Activated naive CD8-positive, alpha-beta T cell treated with anti-CD3 and anti-CD28 coated beads for 36 hours (primary cell): ENCODE measurements at regions not wholly inside any gene's neighbourhood (a gene's known extent, or its start where the extent isn't known, plus 50 kb on each side); places are given as distances from the start of the nearest gene placed in this dataset.

Experiments
- DNase-seq: peaks from one replicate; pipeline ENCODE4 v3.0.0; 2021
- H3K27ac Mint-ChIP-seq: one replicate; pipeline ENCODE4 v1.8.0; 2022; ENCODE audit warnings: mild to moderate bottlenecking, moderate library complexity, mixed read lengths
- H3K27me3 Mint-ChIP-seq: one replicate; pipeline ENCODE4 v1.8.0; 2022; ENCODE audit warnings: mild to moderate bottlenecking, mixed read lengths
- H3K36me3 Mint-ChIP-seq: one replicate; pipeline ENCODE4 v1.8.0; 2021; ENCODE audit warnings: mild to moderate bottlenecking, mixed read lengths
- H3K4me1 Mint-ChIP-seq: one replicate; pipeline ENCODE4 v1.8.0; 2021; ENCODE audit warnings: mixed read lengths
- H3K4me3 Mint-ChIP-seq: one replicate; pipeline ENCODE4 v1.8.0; 2022; ENCODE audit warnings: mild to moderate bottlenecking, moderate library complexity, mixed read lengths
- H3K9me3 Mint-ChIP-seq: one replicate; pipeline ENCODE4 v1.8.0; 2022; ENCODE audit warnings: mixed read lengths

DNA sequence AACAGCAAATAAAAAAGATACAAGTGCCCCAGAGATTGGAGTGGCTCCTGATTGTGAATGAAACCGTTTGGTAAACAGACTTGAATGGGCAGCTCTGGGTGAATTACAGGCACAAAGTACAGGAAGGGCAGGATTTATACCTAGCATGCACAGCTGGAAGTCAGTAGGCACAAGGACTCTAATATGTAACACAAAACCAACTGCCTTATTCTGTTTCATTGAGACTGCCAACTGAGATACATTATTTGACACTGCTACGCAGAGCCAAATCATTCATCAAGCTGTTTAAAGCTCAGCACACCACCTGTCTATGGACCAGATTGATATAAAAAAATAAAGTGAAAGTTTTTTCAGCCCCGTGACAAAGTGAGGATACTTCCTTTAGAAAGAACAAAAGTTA is 541.2 kb downstream of the NUP35 start:
- Mint-ChIP-seq H3K4me3 (no peak overlapping the region), H3K36me3 (no peaks in the 10 kb centered on the region), H3K27me3 (no peaks in the 10 kb centered on the region)

DNA sequence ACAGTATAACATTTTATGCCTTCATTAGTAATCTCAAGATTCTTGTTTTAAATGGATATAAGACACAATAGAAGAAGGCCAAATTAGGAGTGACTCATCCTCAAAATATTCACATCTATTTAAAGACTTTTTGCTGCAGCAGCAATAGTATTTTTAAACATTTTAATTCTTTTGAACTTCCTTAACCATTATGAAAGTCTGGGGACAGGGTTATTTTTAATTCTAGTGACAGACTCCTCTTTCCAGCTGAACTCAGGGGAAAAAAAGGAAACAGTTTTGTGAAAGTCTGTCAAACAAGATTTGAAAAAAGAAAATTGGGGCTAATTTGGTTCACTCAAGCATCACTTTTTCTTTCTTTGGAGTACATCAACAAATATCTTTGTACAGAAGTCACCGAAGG is 541.8 kb downstream of the NUP35 start:
- Mint-ChIP-seq H3K4me1 (no peaks in the 10 kb centered on the region), H3K36me3 (no peaks in the 10 kb centered on the region), H3K9me3 (peaks cover 3% of the 10 kb centered on the region), H3K27me3 (no peaks in the 10 kb centered on the region), H3K4me3 (no peak overlapping the region), H3K27ac (no peak overlapping the region)
- no peak for DNase-seq

More for the DNA sequence above, 541.2 kb downstream of the NUP35 start:
- Mint-ChIP-seq H3K9me3 (peaks cover 3% of the 10 kb centered on the region), H3K27ac (no peak overlapping the region), H3K4me1 (no peaks in the 10 kb centered on the region)
- DNase-seq: no peak

GRCh38 chr2:183671233-183671632 is 547.0 kb downstream of the NUP35 start:
- H3K36me3 Mint-ChIP-seq: no peaks in the 10 kb centered on the region
- H3K4me3 Mint-ChIP-seq: no peak overlapping the region
- no peaks in the 10 kb centered on the region for H3K27me3 Mint-ChIP-seq
- H3K27ac Mint-ChIP-seq: no peak overlapping the region
- no peak for DNase-seq
- H3K9me3 Mint-ChIP-seq: no peaks in the 10 kb centered on the region
- H3K4me1 Mint-ChIP-seq: no peaks in the 10 kb centered on the region

GRCh38 chr2:183678908-183679307 is 554.7 kb downstream of the NUP35 start:
- H3K9me3 Mint-ChIP-seq: peaks cover 3% of the 10 kb centered on the region

DNA sequence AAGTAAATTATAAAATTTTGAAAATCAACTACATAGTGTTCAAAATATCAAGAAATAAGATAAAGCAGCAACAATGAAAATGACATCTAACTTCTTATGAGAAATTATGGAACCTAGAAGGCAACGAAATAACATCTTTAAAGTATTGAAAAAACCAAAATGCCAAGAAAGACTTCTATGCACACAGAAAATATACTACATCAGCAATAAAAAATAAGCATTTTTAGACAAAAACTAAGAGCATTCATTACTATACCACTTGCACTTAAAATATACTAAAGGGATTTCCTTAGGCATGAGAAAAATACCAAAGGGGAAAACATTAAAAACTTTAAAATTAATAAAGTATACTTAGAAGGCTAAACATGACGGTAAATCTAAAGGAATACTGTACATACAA is 556.3 kb downstream of the NUP35 start:
- Mint-ChIP-seq H3K4me3 (no peak overlapping the region), H3K4me1 (no peaks in the 10 kb centered on the region)
- DNase-seq: no peak

More at GRCh38 chr2:183678908-183679307, 554.7 kb downstream of the NUP35 start:
- no peak overlapping the region for H3K4me3 Mint-ChIP-seq
- no peak overlapping the region for H3K27ac Mint-ChIP-seq
- no peaks in the 10 kb centered on the region for H3K27me3 Mint-ChIP-seq
- DNase-seq: no peak
- H3K36me3 Mint-ChIP-seq: no peaks in the 10 kb centered on the region
- no peaks in the 10 kb centered on the region for H3K4me1 Mint-ChIP-seq

GRCh38 chr2:183684686-183685085 is 560.4 kb downstream of the NUP35 start:
- Mint-ChIP-seq H3K36me3 (no peaks in the 10 kb centered on the region), H3K9me3 (peaks cover 13% of the 10 kb centered on the region), H3K27ac (no peak overlapping the region), H3K4me3 (no peak overlapping the region), H3K4me1 (no peaks in the 10 kb centered on the region), H3K27me3 (no peaks in the 10 kb centered on the region)
- DNase-seq: no peak

More for the DNA sequence above, 556.3 kb downstream of the NUP35 start:
- H3K9me3 Mint-ChIP-seq: peaks cover 7% of the 10 kb centered on the region
- H3K27me3 Mint-ChIP-seq: no peaks in the 10 kb centered on the region
- H3K27ac Mint-ChIP-seq: no peak overlapping the region
- H3K36me3 Mint-ChIP-seq: no peaks in the 10 kb centered on the region

- DNase-seq: no peak
- H3K27ac Mint-ChIP-seq: no peak overlapping the region
- H3K36me3 Mint-ChIP-seq: no peaks in the 10 kb centered on the region
- peaks cover 12% of the 10 kb centered on the region for H3K9me3 Mint-ChIP-seq
- no peaks in the 10 kb centered on the region for H3K4me1 Mint-ChIP-seq
- H3K4me3 Mint-ChIP-seq: no peak overlapping the region
- no peaks in the 10 kb centered on the region for H3K27me3 Mint-ChIP-seq
Observed at GRCh38 chr2:183696028-183696427, 571.8 kb downstream of the NUP35 start.

DNA sequence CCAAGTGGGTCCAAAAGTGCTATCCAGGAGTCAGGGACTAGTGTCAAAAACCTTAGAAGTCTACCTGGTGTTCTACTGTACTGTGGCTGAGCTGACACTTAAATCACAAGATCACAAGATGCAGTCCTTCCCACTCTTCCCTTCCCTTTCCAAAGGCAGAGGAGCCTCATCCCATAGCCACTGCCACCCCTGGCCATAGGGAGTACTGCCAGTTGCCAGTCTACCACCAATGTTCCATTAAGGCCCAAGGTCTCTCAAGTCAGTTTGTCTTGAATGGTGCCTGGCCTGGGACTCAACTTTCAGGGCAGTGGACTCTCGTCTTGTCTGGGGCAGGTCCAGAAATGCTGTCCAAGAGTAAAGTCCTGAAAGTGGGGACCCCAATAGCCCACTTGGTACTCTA is 585.6 kb downstream of the NUP35 start:
- Mint-ChIP-seq H3K27ac (no peak overlapping the region), H3K9me3 (peaks cover 2% of the 10 kb centered on the region), H3K4me3 (no peak overlapping the region), H3K27me3 (no peaks in the 10 kb centered on the region), H3K4me1 (no peaks in the 10 kb centered on the region), H3K36me3 (no peaks in the 10 kb centered on the region)
- no peak for DNase-seq

- no peak overlapping the region for H3K27ac Mint-ChIP-seq
Observed at GRCh38 chr2:183718246-183718645, 594.0 kb downstream of the NUP35 start.

DNA sequence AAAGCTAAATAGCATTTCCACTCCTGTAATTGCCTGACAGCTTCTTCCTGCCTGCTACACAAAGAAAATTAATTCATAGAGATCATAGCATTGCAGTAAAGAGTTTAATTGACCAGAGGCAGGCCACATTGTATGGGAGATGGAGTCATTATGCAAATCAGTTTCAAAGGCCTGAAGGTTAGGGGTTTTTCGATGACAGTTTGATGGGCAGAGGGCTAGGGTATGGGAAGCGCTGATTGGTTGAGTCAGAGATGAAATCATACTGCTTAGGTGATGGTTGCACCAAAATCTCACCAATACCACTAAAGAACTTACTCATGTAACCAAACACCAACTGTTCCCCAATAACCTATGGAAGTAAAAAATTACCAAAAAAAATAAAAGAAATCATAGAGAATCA is 599.0 kb downstream of the NUP35 start:
- Mint-ChIP-seq H3K4me3 (no peak overlapping the region), H3K36me3 (no peaks in the 10 kb centered on the region), H3K27me3 (no peaks in the 10 kb centered on the region), H3K27ac (no peak overlapping the region), H3K9me3 (no peaks in the 10 kb centered on the region), H3K4me1 (no peaks in the 10 kb centered on the region)
- no peak for DNase-seq

More at GRCh38 chr2:183718246-183718645, 594.0 kb downstream of the NUP35 start:
- Mint-ChIP-seq H3K36me3 (no peaks in the 10 kb centered on the region), H3K9me3 (no peaks in the 10 kb centered on the region), H3K27me3 (no peaks in the 10 kb centered on the region), H3K4me1 (no peaks in the 10 kb centered on the region), H3K4me3 (no peak overlapping the region)
- no peak for DNase-seq

- Mint-ChIP-seq H3K27ac (no peak overlapping the region), H3K9me3 (peaks cover 2% of the 10 kb centered on the region), H3K27me3 (no peaks in the 10 kb centered on the region), H3K36me3 (no peaks in the 10 kb centered on the region), H3K4me3 (no peak overlapping the region), H3K4me1 (no peaks in the 10 kb centered on the region)
- no peak for DNase-seq
Observed at GRCh38 chr2:183729380-183729779, 605.1 kb downstream of the NUP35 start.

DNA sequence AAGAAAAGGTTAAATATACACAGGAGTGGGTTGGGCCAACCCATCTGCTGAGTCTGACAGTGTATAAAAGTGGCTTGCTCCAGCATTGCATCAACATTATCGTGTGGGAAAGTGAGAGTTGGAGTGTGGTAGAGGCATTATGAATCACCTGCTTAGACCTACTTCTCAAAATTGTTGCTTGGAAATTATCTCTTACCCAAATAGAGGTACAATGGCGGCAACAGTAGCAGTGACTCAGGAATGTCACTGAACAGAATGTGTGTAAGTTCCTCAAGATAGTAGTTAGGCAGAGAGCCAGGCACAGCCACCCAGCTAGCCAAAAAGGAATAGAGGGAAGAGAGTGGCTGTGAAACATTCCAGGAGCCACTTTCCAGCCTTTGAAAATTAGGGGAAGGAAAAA is 616.0 kb downstream of the NUP35 start:
- Mint-ChIP-seq H3K36me3 (no peaks in the 10 kb centered on the region), H3K27ac (no peak overlapping the region), H3K4me1 (no peaks in the 10 kb centered on the region), H3K4me3 (no peak overlapping the region), H3K9me3 (peaks cover 6% of the 10 kb centered on the region), H3K27me3 (no peaks in the 10 kb centered on the region)
- no peak for DNase-seq

DNA sequence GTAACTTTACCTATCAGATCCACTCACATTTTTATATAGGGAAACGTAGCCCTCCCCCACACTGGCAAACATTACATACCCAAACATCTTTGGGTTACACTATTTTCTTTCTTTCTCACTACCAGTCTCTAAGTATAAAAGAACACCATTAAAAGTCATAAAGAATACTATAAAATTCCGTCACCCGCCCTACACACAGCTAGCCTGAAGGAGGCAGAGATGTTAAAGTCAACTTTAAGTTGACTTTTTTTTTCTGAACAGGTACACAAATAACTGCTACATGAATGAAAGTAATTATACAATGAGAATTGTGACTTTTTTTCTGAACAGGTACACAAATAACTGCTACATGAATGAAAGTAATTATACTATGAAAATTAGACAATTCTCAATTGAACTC is 628.3 kb downstream of the NUP35 start:
- DNase-seq: no peak
- H3K9me3 Mint-ChIP-seq: peaks cover 1% of the 10 kb centered on the region
- H3K27ac Mint-ChIP-seq: no peak overlapping the region
- no peaks in the 10 kb centered on the region for H3K27me3 Mint-ChIP-seq
- no peak overlapping the region for H3K4me3 Mint-ChIP-seq
- no peaks in the 10 kb centered on the region for H3K4me1 Mint-ChIP-seq
- H3K36me3 Mint-ChIP-seq: no peaks in the 10 kb centered on the region

GRCh38 chr2:183759033-183759432 is 634.8 kb downstream of the NUP35 start:
- no peak for DNase-seq
- H3K4me3 Mint-ChIP-seq: no peak overlapping the region
- H3K9me3 Mint-ChIP-seq: peaks cover 2% of the 10 kb centered on the region
- H3K36me3 Mint-ChIP-seq: no peaks in the 10 kb centered on the region
- no peak overlapping the region for H3K27ac Mint-ChIP-seq
- no peaks in the 10 kb centered on the region for H3K27me3 Mint-ChIP-seq
- no peaks in the 10 kb centered on the region for H3K4me1 Mint-ChIP-seq

GRCh38 chr2:183773775-183774174 is 649.5 kb downstream of the NUP35 start:
- Mint-ChIP-seq H3K4me1 (no peaks in the 10 kb centered on the region), H3K27me3 (no peaks in the 10 kb centered on the region), H3K36me3 (no peaks in the 10 kb centered on the region), H3K27ac (no peak overlapping the region), H3K4me3 (no peak overlapping the region), H3K9me3 (peaks cover 17% of the 10 kb centered on the region)
- no peak for DNase-seq

- Mint-ChIP-seq H3K4me3 (no peak overlapping the region), H3K4me1 (no peaks in the 10 kb centered on the region), H3K36me3 (no peaks in the 10 kb centered on the region), H3K27ac (no peak overlapping the region), H3K27me3 (no peaks in the 10 kb centered on the region), H3K9me3 (peaks cover 6% of the 10 kb centered on the region)
- DNase-seq: no peak
Observed at GRCh38 chr2:183780072-183780471, 655.8 kb downstream of the NUP35 start.

DNA sequence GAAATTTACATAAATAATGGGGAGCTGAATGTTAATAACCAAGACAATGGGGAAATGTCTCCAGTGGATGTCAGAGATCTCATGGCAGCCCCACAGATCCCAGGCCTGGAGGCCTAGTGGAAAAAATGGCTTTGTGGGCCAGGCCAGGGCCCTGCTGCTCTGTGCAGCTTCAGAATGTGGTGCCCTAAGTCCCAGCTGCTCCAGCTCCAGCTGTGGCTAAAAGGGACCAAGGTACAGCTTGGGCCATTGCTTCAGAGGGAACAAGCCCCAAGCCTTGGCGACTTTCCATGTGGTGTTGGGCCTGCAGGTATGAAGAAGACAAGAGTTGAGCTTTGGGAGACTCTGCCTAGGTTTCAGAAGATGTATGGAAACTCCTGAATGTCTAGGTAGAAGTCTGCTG is 658.2 kb downstream of the NUP35 start:
- DNase-seq: no peak
- Mint-ChIP-seq H3K4me1 (no peaks in the 10 kb centered on the region), H3K9me3 (no peaks in the 10 kb centered on the region), H3K4me3 (no peak overlapping the region), H3K27ac (no peak overlapping the region), H3K36me3 (no peaks in the 10 kb centered on the region), H3K27me3 (no peaks in the 10 kb centered on the region)
